ENCODE measurements at regions not wholly inside any gene's neighbourhood (a gene's known extent, or its start where the extent isn't known, plus 50 kb on each side); places are given as distances from the start of the nearest gene placed in this dataset.

DNA sequence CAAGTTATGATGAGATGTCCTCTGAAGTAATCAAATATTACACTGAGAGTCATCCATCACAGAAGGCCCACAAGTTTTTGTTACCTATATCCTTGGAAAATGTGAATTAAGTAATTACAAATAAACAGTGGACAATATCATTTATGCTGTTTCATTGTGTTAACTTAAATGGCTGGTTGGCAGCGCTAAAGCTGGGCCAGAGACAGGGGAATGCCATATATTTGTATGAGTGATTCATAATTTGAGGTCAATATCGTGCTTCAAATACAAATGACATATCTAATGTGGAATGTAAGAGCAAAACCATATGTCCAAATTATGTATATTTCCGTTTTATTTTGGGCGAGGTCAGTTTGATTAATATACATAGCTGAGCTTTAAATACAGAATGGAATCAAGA is 1556.2 kb downstream of the SLITRK5 start:
- Mint-ChIP-seq H3K4me3 (no peak overlapping the region), H3K27me3 (ENCODE audit: low read depth) (no peaks in the 10 kb centered on the region), H3K4me1 (peaks cover 2% of the 10 kb centered on the region; the same call in 1 of the 2 replicates), H3K36me3 (no peaks in the 10 kb centered on the region), H3K27ac (no peak overlapping the region), H3K9me3 (peaks cover 18% of the 10 kb centered on the region)
- ATAC-seq, result no peak
- ChIA-PET CTCF (no interaction called here), POLR2A (no interaction called here)
- TF ChIP-seq ZNF232 (CRISPR knock-in tag; IDR thresholded peaks at IDR 0.05) (no peak), ZNF423 (CRISPR knock-in tag; IDR thresholded peaks at IDR 0.05) (no peak), ZBTB21 (CRISPR knock-in tag; IDR thresholded peaks at IDR 0.05; ENCODE audit: borderline replicate concordance) (no peak), TEAD4 (CRISPR knock-in tag; IDR thresholded peaks at IDR 0.05) (no peak), NFATC4 (CRISPR knock-in tag; IDR thresholded peaks at IDR 0.05) (no peak), FOXJ3 (CRISPR knock-in tag; IDR thresholded peaks at IDR 0.05; ENCODE audit: borderline replicate concordance) (no peak), PRRX2 (CRISPR knock-in tag; IDR thresholded peaks at IDR 0.05) (no peak)
- TF ChIP-seq, protein P1, sequence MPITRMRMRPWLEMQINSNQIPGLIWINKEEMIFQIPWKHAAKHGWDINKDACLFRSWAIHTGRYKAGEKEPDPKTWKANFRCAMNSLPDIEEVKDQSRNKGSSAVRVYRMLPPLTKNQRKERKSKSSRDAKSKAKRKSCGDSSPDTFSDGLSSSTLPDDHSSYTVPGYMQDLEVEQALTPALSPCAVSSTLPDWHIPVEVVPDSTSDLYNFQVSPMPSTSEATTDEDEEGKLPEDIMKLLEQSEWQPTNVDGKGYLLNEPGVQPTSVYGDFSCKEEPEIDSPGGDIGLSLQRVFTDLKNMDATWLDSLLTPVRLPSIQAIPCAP (CRISPR knock-in tag; IDR thresholded peaks at IDR 0.05), result no peak
- TF ChIP-seq, protein P2, sequence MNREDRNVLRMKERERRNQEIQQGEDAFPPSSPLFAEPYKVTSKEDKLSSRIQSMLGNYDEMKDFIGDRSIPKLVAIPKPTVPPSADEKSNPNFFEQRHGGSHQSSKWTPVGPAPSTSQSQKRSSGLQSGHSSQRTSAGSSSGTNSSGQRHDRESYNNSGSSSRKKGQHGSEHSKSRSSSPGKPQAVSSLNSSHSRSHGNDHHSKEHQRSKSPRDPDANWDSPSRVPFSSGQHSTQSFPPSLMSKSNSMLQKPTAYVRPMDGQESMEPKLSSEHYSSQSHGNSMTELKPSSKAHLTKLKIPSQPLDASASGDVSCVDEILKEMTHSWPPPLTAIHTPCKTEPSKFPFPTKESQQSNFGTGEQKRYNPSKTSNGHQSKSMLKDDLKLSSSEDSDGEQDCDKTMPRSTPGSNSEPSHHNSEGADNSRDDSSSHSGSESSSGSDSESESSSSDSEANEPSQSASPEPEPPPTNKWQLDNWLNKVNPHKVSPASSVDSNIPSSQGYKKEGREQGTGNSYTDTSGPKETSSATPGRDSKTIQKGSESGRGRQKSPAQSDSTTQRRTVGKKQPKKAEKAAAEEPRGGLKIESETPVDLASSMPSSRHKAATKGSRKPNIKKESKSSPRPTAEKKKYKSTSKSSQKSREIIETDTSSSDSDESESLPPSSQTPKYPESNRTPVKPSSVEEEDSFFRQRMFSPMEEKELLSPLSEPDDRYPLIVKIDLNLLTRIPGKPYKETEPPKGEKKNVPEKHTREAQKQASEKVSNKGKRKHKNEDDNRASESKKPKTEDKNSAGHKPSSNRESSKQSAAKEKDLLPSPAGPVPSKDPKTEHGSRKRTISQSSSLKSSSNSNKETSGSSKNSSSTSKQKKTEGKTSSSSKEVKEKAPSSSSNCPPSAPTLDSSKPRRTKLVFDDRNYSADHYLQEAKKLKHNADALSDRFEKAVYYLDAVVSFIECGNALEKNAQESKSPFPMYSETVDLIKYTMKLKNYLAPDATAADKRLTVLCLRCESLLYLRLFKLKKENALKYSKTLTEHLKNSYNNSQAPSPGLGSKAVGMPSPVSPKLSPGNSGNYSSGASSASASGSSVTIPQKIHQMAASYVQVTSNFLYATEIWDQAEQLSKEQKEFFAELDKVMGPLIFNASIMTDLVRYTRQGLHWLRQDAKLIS (CRISPR knock-in tag; IDR thresholded peaks at IDR 0.05; ENCODE audit: borderline replicate concordance), result no peak
- no peak for DNase-seq (ENCODE audit: low spot score)

DNA sequence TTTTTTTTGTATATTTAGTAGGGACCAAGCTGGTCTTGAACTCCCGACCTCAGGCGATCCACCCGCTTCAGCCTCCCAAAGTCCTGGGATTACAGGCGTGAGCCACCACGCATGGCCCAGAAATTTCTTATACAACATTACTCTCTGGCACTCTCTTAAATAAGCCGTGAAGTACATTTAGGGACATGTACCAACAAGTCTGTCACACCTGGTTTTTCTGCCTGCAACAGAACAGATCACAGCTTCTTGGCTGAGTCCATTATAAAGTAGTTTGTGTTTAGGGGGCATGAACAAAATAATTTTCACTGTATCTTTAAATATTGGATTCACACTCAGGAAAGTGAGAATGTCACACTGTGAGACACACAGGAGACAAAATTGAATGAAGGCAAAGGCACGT is 1567.3 kb downstream of the SLITRK5 start:
- ChIA-PET CTCF (no interaction called here), POLR2A (no interaction called here)
- H3K9me3 Mint-ChIP-seq, result peaks cover 17% of the 10 kb centered on the region
- H3K4me3 Mint-ChIP-seq, result no peak overlapping the region
- H3K4me1 Mint-ChIP-seq, result peaks cover 10% of the 10 kb centered on the region
- peaks cover 2% of the 10 kb centered on the region; the same call in 1 of the 2 replicates for H3K27me3 Mint-ChIP-seq (ENCODE audit: low read depth)
- no peak for DNase-seq (ENCODE audit: low spot score)
- TF ChIP-seq NFATC4 (CRISPR knock-in tag; IDR thresholded peaks at IDR 0.05) (no peak), FOXJ3 (CRISPR knock-in tag; IDR thresholded peaks at IDR 0.05; ENCODE audit: borderline replicate concordance) (no peak), GRHL2 (CRISPR knock-in tag; IDR thresholded peaks at IDR 0.05; ENCODE audit: insufficient replicate concordance, severe bottlenecking) (no peak), NFE2L1 (CRISPR knock-in tag; IDR thresholded peaks at IDR 0.05) (no peak), OVOL2 (CRISPR knock-in tag; IDR thresholded peaks at IDR 0.05; ENCODE audit: borderline replicate concordance) (no peak)
- TF ChIP-seq, protein P3, sequence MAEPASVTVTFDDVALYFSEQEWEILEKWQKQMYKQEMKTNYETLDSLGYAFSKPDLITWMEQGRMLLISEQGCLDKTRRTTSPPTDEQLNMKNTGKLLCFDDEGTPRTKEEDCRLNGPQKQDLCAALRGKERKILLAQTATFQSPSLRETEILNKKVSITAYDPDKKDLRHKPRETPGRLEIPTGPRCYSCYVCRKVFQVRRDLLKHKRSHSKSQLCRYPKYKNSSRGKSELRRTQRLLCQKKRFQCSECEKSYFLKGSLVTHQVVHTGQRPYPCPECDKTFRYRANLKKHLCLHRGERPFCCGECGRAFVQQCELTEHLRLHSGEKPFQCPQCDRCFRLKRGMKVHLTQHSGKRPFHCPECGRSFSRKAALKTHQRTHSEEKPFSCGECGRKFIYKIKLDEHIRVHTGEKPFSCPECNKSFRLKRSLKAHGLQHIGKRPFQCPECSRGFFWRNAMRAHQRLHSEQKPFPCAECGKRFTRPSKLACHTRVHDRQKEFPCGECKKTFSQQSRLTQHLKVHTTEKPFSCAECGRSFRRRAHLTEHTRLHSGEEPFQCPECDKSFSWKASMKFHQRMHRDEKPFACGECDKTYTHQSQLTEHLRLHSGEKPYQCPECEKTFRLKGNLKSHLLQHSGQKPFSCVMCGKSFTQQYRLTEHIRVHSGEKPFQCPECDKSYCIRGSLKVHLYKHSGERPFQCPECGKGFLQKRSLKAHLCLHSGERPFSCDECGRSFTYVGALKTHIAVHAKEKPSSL (CRISPR knock-in tag; conservative IDR thresholded peaks at IDR 0.05), result no peak
- TF ChIP-seq, protein P4, sequence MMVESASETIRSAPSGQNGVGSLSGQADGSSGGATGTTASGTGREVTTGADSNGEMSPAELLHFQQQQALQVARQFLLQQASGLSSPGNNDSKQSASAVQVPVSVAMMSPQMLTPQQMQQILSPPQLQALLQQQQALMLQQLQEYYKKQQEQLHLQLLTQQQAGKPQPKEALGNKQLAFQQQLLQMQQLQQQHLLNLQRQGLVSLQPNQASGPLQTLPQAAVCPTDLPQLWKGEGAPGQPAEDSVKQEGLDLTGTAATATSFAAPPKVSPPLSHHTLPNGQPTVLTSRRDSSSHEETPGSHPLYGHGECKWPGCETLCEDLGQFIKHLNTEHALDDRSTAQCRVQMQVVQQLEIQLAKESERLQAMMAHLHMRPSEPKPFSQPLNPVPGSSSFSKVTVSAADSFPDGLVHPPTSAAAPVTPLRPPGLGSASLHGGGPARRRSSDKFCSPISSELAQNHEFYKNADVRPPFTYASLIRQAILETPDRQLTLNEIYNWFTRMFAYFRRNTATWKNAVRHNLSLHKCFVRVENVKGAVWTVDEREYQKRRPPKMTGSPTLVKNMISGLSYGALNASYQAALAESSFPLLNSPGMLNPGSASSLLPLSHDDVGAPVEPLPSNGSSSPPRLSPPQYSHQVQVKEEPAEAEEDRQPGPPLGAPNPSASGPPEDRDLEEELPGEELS (CRISPR knock-in tag; IDR thresholded peaks at IDR 0.05), result no peak
- no peak overlapping the region for H3K27ac Mint-ChIP-seq
- ATAC-seq, result no peak
- peaks cover 6% of the 10 kb centered on the region for H3K36me3 Mint-ChIP-seq
